ENCODE measurements at regions not wholly inside any gene's neighbourhood (a gene's known extent, or its start where the extent isn't known, plus 50 kb on each side); places are given as distances from the start of the nearest gene placed in this dataset.

DNA sequence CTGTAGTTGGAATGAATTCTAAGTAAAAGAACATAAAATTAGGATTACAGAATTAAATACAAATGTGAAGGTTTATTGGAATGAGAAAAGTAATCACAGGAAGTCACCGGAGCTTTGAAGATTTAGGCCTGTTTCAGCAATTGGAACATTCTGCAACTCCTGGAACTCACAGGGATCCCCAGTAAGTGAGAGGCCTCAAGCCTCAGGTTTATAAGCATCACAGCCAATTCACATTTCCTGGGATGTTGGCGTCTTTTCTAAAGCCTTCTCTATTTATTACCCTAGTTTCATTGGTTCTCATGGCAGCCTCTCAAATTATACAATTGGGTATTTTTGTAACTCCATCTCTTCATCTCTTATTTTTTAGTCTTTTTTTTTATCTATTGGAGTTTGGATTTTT lies 90.4 kb upstream of the HIVEP1 start:
- Histone ChIP-seq H3K9ac (ENCODE audit: low read length) (no peak overlapping the region), H2AFZ (ENCODE audit: insufficient read depth, low read depth, low read length, poor library complexity, severe bottlenecking) (no peak overlapping the region), H3K4me3 (ENCODE audit: control extremely low read depth in 1 of 5, extremely low read depth in 1 of 5, insufficient read depth in 1 of 5, low read depth in 2 of 5, low read length in 4 of 5) (no peak overlapping the region), H3K9me3 (ENCODE audit: control extremely low read depth in 1 of 3, control insufficient read depth in 2 of 3, insufficient read depth in 1 of 3, low read length in 2 of 3) (no peaks in the 10 kb centered on the region), H3K4me1 (ENCODE audit: control insufficient read depth in 2 of 2, insufficient read depth in 2 of 2, low read length in 2 of 2) (no peaks in the 10 kb centered on the region), H3K4me2 (replicated peaks; ENCODE audit: low read depth, low read length, poor library complexity, severe bottlenecking) (no peak overlapping the region), H3K79me2 (ENCODE audit: control insufficient read depth, insufficient read depth, low read length) (no peaks in the 10 kb centered on the region), H3K27me3 (replicated peaks in 1 of 4; ENCODE audit: control extremely low read depth in 1 of 4, control insufficient read depth in 3 of 4, insufficient read depth in 4 of 4, low read length in 3 of 4) (no peaks in the 10 kb centered on the region), H3K36me3 (replicated peaks in 1 of 2; ENCODE audit: control extremely low read depth in 1 of 2, control insufficient read depth in 1 of 2, extremely low read depth in 1 of 2, insufficient read depth in 2 of 2, low read length in 1 of 2) (no peaks in the 10 kb centered on the region), H3K27ac (ENCODE audit: low read length in 2 of 2) (no peak overlapping the region), H4K20me1 (ENCODE audit: control insufficient read depth, insufficient read depth, low read length, poor library complexity, severe bottlenecking) (no peaks in the 10 kb centered on the region)
- Mint-ChIP-seq H3K27ac (no peak overlapping the region), H3K4me1 (no peaks in the 10 kb centered on the region), H3K4me3 (no peak overlapping the region), H3K27me3 (peaks cover 7% of the 10 kb centered on the region), H3K9me3 (ENCODE audit: insufficient read depth) (no peaks in the 10 kb centered on the region)
- DNase-seq, result no peak
- CTCF ChIA-PET, result interaction anchor here (0.6 kb wide), 1 partner anchor 310 kb away, joined by 3 read pairs; no protein-coding TSS in a partner anchor
- POLR2A ChIA-PET, result no interaction called here
- TF ChIP-seq, protein P1, sequence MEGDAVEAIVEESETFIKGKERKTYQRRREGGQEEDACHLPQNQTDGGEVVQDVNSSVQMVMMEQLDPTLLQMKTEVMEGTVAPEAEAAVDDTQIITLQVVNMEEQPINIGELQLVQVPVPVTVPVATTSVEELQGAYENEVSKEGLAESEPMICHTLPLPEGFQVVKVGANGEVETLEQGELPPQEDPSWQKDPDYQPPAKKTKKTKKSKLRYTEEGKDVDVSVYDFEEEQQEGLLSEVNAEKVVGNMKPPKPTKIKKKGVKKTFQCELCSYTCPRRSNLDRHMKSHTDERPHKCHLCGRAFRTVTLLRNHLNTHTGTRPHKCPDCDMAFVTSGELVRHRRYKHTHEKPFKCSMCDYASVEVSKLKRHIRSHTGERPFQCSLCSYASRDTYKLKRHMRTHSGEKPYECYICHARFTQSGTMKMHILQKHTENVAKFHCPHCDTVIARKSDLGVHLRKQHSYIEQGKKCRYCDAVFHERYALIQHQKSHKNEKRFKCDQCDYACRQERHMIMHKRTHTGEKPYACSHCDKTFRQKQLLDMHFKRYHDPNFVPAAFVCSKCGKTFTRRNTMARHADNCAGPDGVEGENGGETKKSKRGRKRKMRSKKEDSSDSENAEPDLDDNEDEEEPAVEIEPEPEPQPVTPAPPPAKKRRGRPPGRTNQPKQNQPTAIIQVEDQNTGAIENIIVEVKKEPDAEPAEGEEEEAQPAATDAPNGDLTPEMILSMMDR (IDR thresholded peaks at IDR 0.05), result no peak
- no peak for TF ChIP-seq EZH2 (IDR thresholded peaks at IDR 0.05; ENCODE audit: borderline replicate concordance, insufficient read depth, low read depth, low read length, poor library complexity, severe bottlenecking)
- intact Hi-C loops (cut with micrococcal nuclease), result no loop called here
- 100% methylated on average over 1 of the region's 2 CpGs for WGBS (ENCODE audit: insufficient coverage)
- ATAC-seq (ENCODE audit: low read depth), result no peak

DNA sequence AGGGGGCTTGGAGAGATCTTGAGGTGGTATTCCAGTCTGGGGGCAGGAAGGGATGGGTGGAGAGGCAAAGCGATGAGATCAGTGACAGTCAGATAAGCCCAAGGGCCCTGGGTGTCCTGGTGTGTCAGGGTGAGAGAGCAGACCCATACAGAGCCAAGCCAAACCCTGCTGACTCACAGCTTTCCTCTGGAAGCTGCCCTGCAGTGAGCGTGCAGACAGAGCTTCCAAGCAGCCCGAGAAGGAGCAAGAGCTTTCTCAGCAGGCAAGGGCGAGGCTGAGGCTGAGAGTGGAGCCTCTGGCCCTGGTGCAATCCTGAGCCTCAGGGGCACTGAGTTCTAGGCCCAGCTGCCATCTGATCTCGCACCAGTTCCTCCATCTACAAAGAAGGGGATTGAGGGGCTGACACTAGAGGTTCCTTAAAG lies 91.1 kb upstream of the HIVEP1 start:
- H3K4me2 ChIP-seq (replicated peaks; ENCODE audit: low read depth, low read length, poor library complexity, severe bottlenecking), result no peak overlapping the region
- H3K36me3 ChIP-seq (replicated peaks in 1 of 2; ENCODE audit: control extremely low read depth in 1 of 2, control insufficient read depth in 1 of 2, extremely low read depth in 1 of 2, insufficient read depth in 2 of 2, low read length in 1 of 2), result no peaks in the 10 kb centered on the region
- TF ChIP-seq EZH2 (IDR thresholded peaks at IDR 0.05; ENCODE audit: borderline replicate concordance, insufficient read depth, low read depth, low read length, poor library complexity, severe bottlenecking), result no peak
- TF ChIP-seq, protein P1 (IDR thresholded peaks at IDR 0.05), result no peak
- intact Hi-C loops (cut with micrococcal nuclease), result no loop called here
- H4K20me1 ChIP-seq (ENCODE audit: control insufficient read depth, insufficient read depth, low read length, poor library complexity, severe bottlenecking), result no peaks in the 10 kb centered on the region
- 100% methylated on average over 3 of the region's 5 CpGs for WGBS (ENCODE audit: insufficient coverage)
- H3K27me3 ChIP-seq (replicated peaks in 1 of 4; ENCODE audit: control extremely low read depth in 1 of 4, control insufficient read depth in 3 of 4, insufficient read depth in 4 of 4, low read length in 3 of 4), result no peaks in the 10 kb centered on the region
- ChIA-PET POLR2A (no interaction called here), CTCF (interaction anchor here (0.6 kb wide), 1 partner anchor 310 kb away, joined by 3 read pairs; no protein-coding TSS in a partner anchor)
- H3K9me3 ChIP-seq (ENCODE audit: control extremely low read depth in 1 of 3, control insufficient read depth in 2 of 3, insufficient read depth in 1 of 3, low read length in 2 of 3), result no peaks in the 10 kb centered on the region
- DNase-seq (no peak), ATAC-seq (ENCODE audit: low read depth) (no peak)
- Mint-ChIP-seq H3K9me3 (ENCODE audit: insufficient read depth) (no peaks in the 10 kb centered on the region), H3K4me1 (no peaks in the 10 kb centered on the region), H3K27me3 (peaks cover 4% of the 10 kb centered on the region), H3K27ac (no peak overlapping the region), H3K4me3 (no peak overlapping the region)
- no peak overlapping the region for H3K4me3 ChIP-seq (ENCODE audit: control extremely low read depth in 1 of 5, extremely low read depth in 1 of 5, insufficient read depth in 1 of 5, low read depth in 2 of 5, low read length in 4 of 5)
- H3K79me2 ChIP-seq (ENCODE audit: control insufficient read depth, insufficient read depth, low read length), result no peaks in the 10 kb centered on the region
- no peak overlapping the region for H2AFZ ChIP-seq (ENCODE audit: insufficient read depth, low read depth, low read length, poor library complexity, severe bottlenecking)
- no peak overlapping the region for H3K27ac ChIP-seq (ENCODE audit: low read length in 2 of 2)
- no peaks in the 10 kb centered on the region for H3K4me1 ChIP-seq (ENCODE audit: control insufficient read depth in 2 of 2, insufficient read depth in 2 of 2, low read length in 2 of 2)
- no peak overlapping the region for H3K9ac ChIP-seq (ENCODE audit: low read length)
